HG02884 (cell line): ENCODE measurements at regions not wholly inside any gene's neighbourhood (a gene's known extent, or its start where the extent isn't known, plus 50 kb on each side); places are given as distances from the start of the nearest gene placed in this dataset.
"Not testable (repeated sequence)": the region's sequence is repeated elsewhere in the genome, so short reads cannot be mapped to it uniquely, and the experiment has no call there.

Experiments used
- ATAC-seq: cut with Tn5 transposase; IDR thresholded peaks from one replicate; pipeline ENCODE4 v1.9.1; 2021; ENCODE audit warnings: mild to moderate bottlenecking, moderate library complexity; ENCODE audit not compliant: unreplicated experiment

DNA sequence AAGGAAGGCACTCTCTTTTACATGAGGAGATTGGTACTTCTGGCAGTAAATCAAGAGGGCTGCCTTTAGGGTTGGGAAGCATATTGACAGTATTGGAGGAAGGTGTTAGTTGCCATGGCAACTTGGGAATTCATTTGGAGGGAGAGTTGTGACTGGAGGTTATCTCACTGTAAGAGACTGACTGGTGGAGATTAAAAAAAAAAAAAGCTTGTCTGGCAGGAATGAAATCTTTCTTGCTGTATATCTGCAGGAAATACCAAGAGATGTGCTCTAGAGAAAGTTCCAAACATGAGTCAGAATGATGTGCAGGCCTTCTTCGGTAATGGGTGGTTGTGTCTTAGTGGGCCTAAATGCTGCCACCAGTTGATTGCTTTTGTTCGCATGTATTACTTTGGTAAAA, 59.8 kb upstream of the FAM72C start:
- not testable (repeated sequence) for ATAC-seq

DNA sequence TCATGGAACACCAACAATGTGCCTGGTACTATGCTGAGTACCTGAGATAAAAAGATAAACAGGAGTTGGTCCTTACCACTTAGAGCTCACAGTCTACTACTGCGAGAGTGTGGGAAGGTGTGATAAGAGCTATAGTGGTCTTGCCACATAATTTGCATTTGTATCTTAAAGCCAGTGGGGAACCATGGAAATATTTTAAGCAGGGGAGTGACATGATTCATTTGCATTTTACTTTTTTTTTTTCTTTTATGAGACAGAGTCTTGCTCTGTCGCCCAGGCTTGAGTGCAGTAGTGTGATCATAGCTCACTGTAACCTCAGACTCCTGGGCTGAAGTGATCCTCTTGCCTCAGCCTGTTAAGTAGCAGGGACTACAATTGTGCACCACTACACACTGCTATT, 54.2 kb upstream of the FAM72C start:
- ATAC-seq, result peak; percentile 90

DNA sequence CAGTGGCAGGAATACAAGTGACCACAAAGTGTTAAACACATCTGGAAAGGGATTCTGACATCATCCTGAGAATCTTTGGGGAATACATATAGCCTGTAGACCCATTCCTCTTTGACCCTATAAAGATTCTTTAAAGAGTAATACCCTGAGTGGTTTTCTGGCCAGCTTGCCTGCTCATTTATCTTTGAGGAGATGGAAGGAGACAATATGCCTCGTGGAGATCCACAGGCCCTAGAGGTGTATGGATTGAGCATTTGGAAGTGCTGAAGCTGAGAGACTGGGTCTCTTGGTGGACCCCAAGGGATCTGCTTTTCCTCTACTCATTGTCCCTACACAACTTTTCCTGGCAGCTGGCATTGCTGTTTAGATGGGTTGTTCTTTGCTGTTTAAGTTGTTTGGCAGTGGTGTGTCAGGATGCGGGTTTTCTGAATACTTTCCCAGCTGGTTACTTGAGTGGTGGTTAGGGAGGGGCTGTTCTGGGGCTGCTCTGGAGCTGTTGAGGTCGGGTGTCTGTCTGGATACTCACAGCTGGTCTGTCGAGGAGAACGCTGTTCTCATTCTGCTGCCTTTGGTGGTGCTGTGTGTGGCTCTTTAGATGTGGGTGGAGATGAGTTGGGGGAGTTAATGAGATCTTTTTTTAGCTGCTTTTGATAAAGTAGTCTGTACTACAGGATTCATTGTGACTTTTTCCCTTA, 50.1 kb upstream of the FAM72C start:
- ATAC-seq, result not testable (repeated sequence)
